Testis (tissue), 2 donors: ENCODE measurements at regions not wholly inside any gene's neighbourhood (a gene's known extent, or its start where the extent isn't known, plus 50 kb on each side); places are given as distances from the start of the nearest gene placed in this dataset.

Experiments used
- DNase-seq: peaks from one replicate; pipeline ENCODE4 v3.0.0-alpha.2; 2019
- H3K27ac ChIP-seq, 2 donors: fragments of 200-600 bp; sonication (generic); one replicate each; pipeline ENCODE4 v1.5.1; 2019
- H3K27me3 ChIP-seq: fragments of 200-600 bp; sonication (generic); one replicate; pipeline ENCODE4 v1.5.1; 2019
- H3K36me3 ChIP-seq: fragments of 200-600 bp; sonication (generic); one replicate; pipeline ENCODE4 v1.5.1; 2017; ENCODE audit warnings: low read depth; ENCODE audit errors: missing control alignments
- H3K4me1 ChIP-seq: fragments of 200-600 bp; sonication (generic); one replicate; pipeline ENCODE4 v1.5.1; 2019
- H3K4me3 ChIP-seq, 2 donors: fragments of 200-600 bp; sonication (generic); one replicate each; pipeline ENCODE4 v1.5.1; 2017 to 2019
- H3K9me3 ChIP-seq: fragments of 200-600 bp; sonication (generic); one replicate; pipeline ENCODE4 v1.5.1; 2017
- POLR2A ChIP-seq: fragments of 450-650 bp; IDR thresholded peaks from one replicate; pipeline ENCODE4 v1.6.1; 2017; ENCODE audit warnings: antibody characterized with exemption, mild to moderate bottlenecking, moderate library complexity
- WGBS, 2 donors: methylation state at CpG; one replicate each; pipeline ENCODE4 v1.1.5; 2018; 5-methylcytosine and 5-hydroxymethylcytosine counted together
- intact Hi-C: fragments of 100-400 bp; cut with DNase I; formaldehyde crosslinking; loops from one replicate; pipeline ENCODE4 v1.15.1; 2023; ENCODE audit warnings: low total_unique reads
- TF ChIP-seq, protein P1 (sequence below), 3 experiments: fragments of 450-650 bp in 2 of 3; fragments of 200-600 bp in 1 of 3; sonication (generic) in 1 of 3; IDR thresholded peaks; one replicate each; pipeline ENCODE4 v1.5.1; 2016 to 2019; ENCODE audit warnings: antibody characterized with exemption in 3 of 3, mild to moderate bottlenecking in 2 of 3, moderate library complexity in 1 of 3

- TF ChIP-seq, protein P1, sequence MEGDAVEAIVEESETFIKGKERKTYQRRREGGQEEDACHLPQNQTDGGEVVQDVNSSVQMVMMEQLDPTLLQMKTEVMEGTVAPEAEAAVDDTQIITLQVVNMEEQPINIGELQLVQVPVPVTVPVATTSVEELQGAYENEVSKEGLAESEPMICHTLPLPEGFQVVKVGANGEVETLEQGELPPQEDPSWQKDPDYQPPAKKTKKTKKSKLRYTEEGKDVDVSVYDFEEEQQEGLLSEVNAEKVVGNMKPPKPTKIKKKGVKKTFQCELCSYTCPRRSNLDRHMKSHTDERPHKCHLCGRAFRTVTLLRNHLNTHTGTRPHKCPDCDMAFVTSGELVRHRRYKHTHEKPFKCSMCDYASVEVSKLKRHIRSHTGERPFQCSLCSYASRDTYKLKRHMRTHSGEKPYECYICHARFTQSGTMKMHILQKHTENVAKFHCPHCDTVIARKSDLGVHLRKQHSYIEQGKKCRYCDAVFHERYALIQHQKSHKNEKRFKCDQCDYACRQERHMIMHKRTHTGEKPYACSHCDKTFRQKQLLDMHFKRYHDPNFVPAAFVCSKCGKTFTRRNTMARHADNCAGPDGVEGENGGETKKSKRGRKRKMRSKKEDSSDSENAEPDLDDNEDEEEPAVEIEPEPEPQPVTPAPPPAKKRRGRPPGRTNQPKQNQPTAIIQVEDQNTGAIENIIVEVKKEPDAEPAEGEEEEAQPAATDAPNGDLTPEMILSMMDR (IDR thresholded peaks at IDR 0.05), result no peak
- Histone ChIP-seq H3K4me1 (peaks cover 7% of the 10 kb centered on the region), H3K4me3 (no peak overlapping the region), H3K36me3 (no peaks in the 10 kb centered on the region), H3K27me3 (no peaks in the 10 kb centered on the region), H3K27ac (no peak overlapping the region), H3K9me3 (no peaks in the 10 kb centered on the region)
- intact Hi-C loops, result no loop called here
- no peak for DNase-seq
- 40 to 46% methylated on average over 1 of the region's 1 CpG for WGBS, 2 donors
These were observed 232.1 kb upstream of the STK17B start for GRCh38 chr2:196403471-196403870.

GRCh38 chr2:196404276-196404675, 232.9 kb upstream of the STK17B start:
- Histone ChIP-seq H3K4me1 (peaks cover 7% of the 10 kb centered on the region), H3K27ac (no peak overlapping the region), H3K27me3 (no peaks in the 10 kb centered on the region), H3K4me3 (no peak overlapping the region), H3K36me3 (no peaks in the 10 kb centered on the region), H3K9me3 (no peaks in the 10 kb centered on the region)
- TF ChIP-seq, protein P1 (IDR thresholded peaks at IDR 0.05), result no peak
- no peak for TF ChIP-seq POLR2A
- DNase-seq, result no peak
- intact Hi-C loops, result no loop called here

DNA sequence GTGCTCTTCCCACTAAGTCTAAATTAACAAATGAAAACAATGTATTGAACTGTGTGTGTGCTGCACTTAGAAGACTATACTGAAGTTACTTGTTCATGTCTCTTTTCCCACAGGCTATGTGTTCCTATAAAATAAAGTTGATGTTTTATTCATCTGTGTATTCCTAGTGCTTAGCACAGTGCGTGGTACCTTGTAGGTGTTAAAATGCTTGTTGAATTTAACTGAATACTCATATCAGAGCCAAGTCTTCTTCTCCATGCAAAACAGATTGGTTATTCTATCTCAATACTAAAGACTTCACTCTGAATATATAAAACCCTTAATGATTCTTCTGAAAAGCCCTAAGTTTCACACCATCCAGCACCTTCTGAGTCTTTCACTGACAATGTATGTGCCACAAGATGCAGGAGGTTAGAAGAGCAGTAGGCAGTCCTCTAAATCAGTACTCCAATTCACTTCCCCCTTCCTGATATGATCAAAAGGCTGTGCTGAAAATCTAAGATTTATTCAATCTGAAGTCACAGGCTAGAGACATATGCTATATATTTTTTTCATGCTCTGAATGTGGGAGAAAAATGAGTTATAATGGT, 231.7 kb upstream of the CCDC150 start:
- Histone ChIP-seq H3K27ac (no peak overlapping the region), H3K4me1 (no peaks in the 10 kb centered on the region), H3K4me3 (no peak overlapping the region), H3K9me3 (no peaks in the 10 kb centered on the region), H3K27me3 (no peaks in the 10 kb centered on the region), H3K36me3 (no peaks in the 10 kb centered on the region)
- no peak for DNase-seq
- intact Hi-C loops, result no loop called here
- TF ChIP-seq, protein P1 (IDR thresholded peaks at IDR 0.05), result no peak
- no peak for TF ChIP-seq POLR2A
- WGBS, 2 donors, result 94 to 100% methylated on average over 1 of the region's 1 CpG

- intact Hi-C loops, result no loop called here
- Histone ChIP-seq H3K27ac (no peak overlapping the region), H3K27me3 (no peaks in the 10 kb centered on the region), H3K36me3 (no peaks in the 10 kb centered on the region), H3K9me3 (no peaks in the 10 kb centered on the region), H3K4me1 (no peaks in the 10 kb centered on the region), H3K4me3 (no peak overlapping the region)
- 93 to 97% methylated on average over 3 of the region's 3 CpGs for WGBS, 2 donors
- DNase-seq, result no peak
- TF ChIP-seq, protein P1 (IDR thresholded peaks at IDR 0.05), result no peak
These were observed 230.1 kb upstream of the CCDC150 start for GRCh38 chr2:196409376-196409775.

- Histone ChIP-seq H3K27ac (no peak overlapping the region), H3K27me3 (no peaks in the 10 kb centered on the region), H3K4me1 (no peaks in the 10 kb centered on the region), H3K36me3 (no peaks in the 10 kb centered on the region), H3K9me3 (no peaks in the 10 kb centered on the region), H3K4me3 (no peak overlapping the region)
- no peak for TF ChIP-seq POLR2A
- TF ChIP-seq, protein P1 (IDR thresholded peaks at IDR 0.05), result no peak
- intact Hi-C loops, result no loop called here
- DNase-seq, result no peak
- 94 to 95% methylated on average over 1 of the region's 1 CpG for WGBS, 2 donors
These were observed 229.5 kb upstream of the CCDC150 start for GRCh38 chr2:196410008-196410407.
